GM12878 (cell line): ENCODE measurements at regions not wholly inside any gene's neighbourhood (a gene's known extent, or its start where the extent isn't known, plus 50 kb on each side); places are given as distances from the start of the nearest gene placed in this dataset.

Experiments used
- EZH2 ChIP-seq: IDR thresholded peaks from 2 replicates; pipeline ENCODE4 v1.6.1; 2012; ENCODE audit warnings: low read depth, mild to moderate bottlenecking, control low read depth, inconsistent platforms, low read length, borderline replicate concordance; ENCODE audit not compliant: control insufficient read depth
- FOS ChIP-seq: IDR thresholded peaks from 3 replicates; pipeline ENCODE4 v1.6.1; 2011; ENCODE audit warnings: borderline replicate concordance; ENCODE audit not compliant: insufficient read length; ENCODE audit errors: extremely low read depth
- IKZF1 ChIP-seq: fragments of 450-650 bp; conservative IDR thresholded peaks from 2 replicates; pipeline ENCODE4 v1.6.1; 2017; ENCODE audit warnings: antibody characterized with exemption, mild to moderate bottlenecking
- MEF2A ChIP-seq: IDR thresholded peaks from 2 replicates; pipeline ENCODE4 v1.6.1; 2011; ENCODE audit warnings: low read depth, mild to moderate bottlenecking, low read length, moderate library complexity; ENCODE audit not compliant: insufficient read depth
- SIN3A ChIP-seq: IDR thresholded peaks from 2 replicates; pipeline ENCODE4 v1.6.1; 2012; ENCODE audit warnings: low read depth, low read length, improper control_type of control experiment
- SP1 ChIP-seq: IDR thresholded peaks from one replicate; pipeline ENCODE4 v1.6.1; 2011; ENCODE audit warnings: low read depth, low read length
- TBL1XR1 ChIP-seq: IDR thresholded peaks from 2 replicates; pipeline ENCODE4 v1.6.1; 2012; ENCODE audit warnings: low read depth, low read length, improper control_type of control experiment

- no peak for TF ChIP-seq MEF2A
- TF ChIP-seq FOS: no peak
- no peak for TF ChIP-seq IKZF1
- TF ChIP-seq EZH2: no peak
- TF ChIP-seq SP1: no peak
- no peak for TF ChIP-seq SIN3A
- TF ChIP-seq TBL1XR1: no peak
These were observed 737.2 kb downstream of the SI start for GRCh38 chr3:164341086-164341485.
